ENCODE measurements at regions not wholly inside any gene's neighbourhood (a gene's known extent, or its start where the extent isn't known, plus 50 kb on each side); places are given as distances from the start of the nearest gene placed in this dataset.
A peak's percentile ranks its signal among the peaks of the same experiment; 100 is the strongest.

DNA sequence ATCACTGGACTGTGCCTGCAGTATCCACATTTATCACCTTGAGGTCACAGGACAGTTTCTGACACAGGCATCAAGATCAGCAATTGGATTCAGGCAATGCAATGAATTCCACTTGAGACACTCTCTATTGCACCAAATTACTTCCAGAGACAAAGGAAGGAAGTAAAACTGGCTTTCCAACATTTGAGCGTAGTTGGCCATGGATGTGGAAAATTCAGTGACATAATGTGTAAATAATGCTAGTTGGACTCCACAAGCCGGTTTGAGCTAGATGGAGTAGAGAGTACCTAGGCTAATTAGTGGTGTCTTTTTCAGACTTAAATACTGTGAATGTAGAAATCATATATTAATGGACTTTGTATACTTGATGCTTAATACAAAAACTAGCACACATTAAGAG is 168.3 kb upstream of the SYT1 start:
- Histone ChIP-seq H3K27me3 (replicated peaks) (no peaks in the 10 kb centered on the region), H3K9me3 (replicated peaks) (no peaks in the 10 kb centered on the region), H3K4me3 (no peak overlapping the region), H3K36me3 (no peaks in the 10 kb centered on the region), H3K4me1 (replicated peaks) (peaks cover 9% of the 10 kb centered on the region), H3K27ac (no peak overlapping the region)
- no peak for DNase-seq (ENCODE audit: low read depth in 1 of 2, low spot score in 2 of 2)

DNA sequence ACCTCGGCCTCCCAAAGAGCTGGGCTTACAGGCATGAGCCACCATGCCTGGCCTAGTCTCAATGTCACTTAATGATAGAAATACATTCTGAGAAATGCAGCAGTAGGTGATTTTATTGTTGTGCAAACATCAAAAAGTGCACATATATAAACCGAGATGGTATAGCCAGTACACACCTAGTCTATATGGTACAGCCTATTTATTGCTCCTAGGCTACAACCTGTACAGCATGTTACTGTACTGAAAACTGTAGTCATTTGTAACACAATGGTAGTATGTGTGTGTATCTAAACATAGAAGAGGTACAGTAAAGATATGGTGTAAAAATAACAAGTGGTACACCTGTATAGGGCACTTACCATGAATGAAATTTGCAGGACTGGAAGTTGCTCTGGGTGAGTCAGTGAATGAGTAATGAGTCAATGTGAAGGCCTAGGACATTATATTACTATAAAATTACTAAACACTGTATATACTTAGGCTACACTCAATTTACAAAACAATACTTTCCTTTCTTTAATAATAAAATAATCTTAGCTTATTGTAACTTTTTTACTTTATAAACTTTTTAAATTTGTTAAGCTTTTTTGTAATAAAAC is 166.7 kb upstream of the SYT1 start:
- no peaks in the 10 kb centered on the region for H3K27me3 ChIP-seq (replicated peaks)
- no peaks in the 10 kb centered on the region for H3K36me3 ChIP-seq
- no peak for DNase-seq (ENCODE audit: low read depth in 1 of 2, low spot score in 2 of 2)
- H3K9me3 ChIP-seq (replicated peaks) = no peaks in the 10 kb centered on the region
- no peak overlapping the region for H3K4me3 ChIP-seq
- H3K4me1 ChIP-seq (replicated peaks) = peaks cover 9% of the 10 kb centered on the region
- H3K27ac ChIP-seq = peak overlapping the region; percentile 75; the same call in 1 of the 2 replicates

DNA sequence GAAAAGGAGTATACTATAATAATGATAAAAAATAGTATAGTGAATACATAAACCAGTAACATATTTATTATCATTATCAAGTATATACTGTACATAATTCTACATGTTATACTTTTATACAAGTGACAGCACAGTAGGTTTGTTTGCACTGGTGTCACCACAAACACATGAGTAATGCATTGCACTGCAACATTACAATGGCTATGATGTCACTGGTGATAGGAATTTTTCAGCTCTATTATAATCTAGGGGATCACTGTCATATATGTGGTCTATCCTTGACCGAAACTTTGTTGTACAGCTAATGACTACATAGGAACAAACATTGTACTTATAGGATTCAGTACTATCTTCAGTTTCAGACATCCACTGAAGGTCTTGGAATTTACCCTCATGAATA is 165.8 kb upstream of the SYT1 start:
- Histone ChIP-seq H3K4me3 (no peak overlapping the region), H3K27ac (peak overlapping the region; percentile 75), H3K36me3 (no peaks in the 10 kb centered on the region), H3K27me3 (replicated peaks) (no peaks in the 10 kb centered on the region), H3K4me1 (replicated peaks) (peaks cover 15% of the 10 kb centered on the region), H3K9me3 (replicated peaks) (no peaks in the 10 kb centered on the region)
- DNase-seq (ENCODE audit: low read depth in 1 of 2, low spot score in 2 of 2) = peak; percentile 48 to 69

DNA sequence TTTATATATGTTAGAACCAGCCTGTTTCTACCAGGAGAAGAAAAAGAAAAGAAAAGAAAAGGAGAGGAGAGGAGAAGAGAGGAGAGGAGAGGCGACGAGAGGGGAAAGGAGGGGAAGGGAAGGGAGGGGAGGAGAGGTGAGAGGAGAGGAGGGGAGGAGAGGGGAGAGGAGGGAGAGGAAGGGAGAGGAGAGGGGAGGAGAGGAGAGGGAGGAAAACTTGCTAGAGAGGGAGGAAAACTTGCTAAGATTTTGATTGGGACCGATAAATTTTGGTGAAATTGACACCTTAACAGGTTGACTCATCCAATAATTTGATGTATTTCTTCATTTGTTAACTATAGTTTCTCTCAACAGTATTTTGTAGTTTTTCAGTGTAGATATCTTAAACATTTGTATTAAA is 164.0 kb upstream of the SYT1 start:
- H3K27me3 ChIP-seq (replicated peaks) = no peaks in the 10 kb centered on the region
- no peaks in the 10 kb centered on the region for H3K9me3 ChIP-seq (replicated peaks)
- no peak overlapping the region for H3K4me3 ChIP-seq
- no peaks in the 10 kb centered on the region for H3K36me3 ChIP-seq
- H3K4me1 ChIP-seq (replicated peaks) = peaks cover 25% of the 10 kb centered on the region
- H3K27ac ChIP-seq = no peak overlapping the region
- no peak for DNase-seq (ENCODE audit: low read depth in 1 of 2, low spot score in 2 of 2)

DNA sequence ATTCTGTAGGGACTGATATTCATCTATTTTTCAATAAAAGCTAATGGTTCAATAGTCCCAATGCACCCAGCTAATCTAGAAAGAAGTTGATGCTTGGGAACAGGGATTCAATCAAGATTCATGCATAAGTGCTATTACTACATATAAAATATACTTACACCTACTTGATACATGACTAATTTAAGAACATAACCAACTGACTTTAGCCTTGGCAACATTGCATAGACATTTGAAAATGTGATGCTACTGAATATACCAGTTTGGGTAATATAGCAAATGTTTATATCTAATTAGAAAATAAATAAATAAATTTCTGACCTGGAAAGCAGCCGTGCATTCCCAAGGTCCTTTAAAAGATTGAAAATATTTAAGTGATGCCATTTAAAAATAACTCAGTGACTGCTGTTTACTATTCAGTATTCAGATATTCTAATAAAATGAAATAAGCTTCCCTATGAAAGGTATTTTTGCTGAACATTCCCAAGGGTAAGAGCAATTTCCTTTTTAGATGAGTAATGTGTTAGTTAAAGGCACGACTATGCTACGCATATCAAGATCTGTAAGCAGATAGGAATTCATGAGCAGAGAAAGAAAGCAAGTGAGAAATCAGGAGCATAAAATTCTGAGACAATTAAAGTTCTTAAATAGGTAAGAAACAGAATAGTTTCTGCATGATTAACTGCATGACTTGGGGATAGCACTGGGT is 160.6 kb upstream of the SYT1 start:
- no peaks in the 10 kb centered on the region for H3K9me3 ChIP-seq (replicated peaks)
- no peaks in the 10 kb centered on the region for H3K27me3 ChIP-seq (replicated peaks)
- peak in 1 of 2 experiments; percentile 87 for DNase-seq (ENCODE audit: low read depth in 1 of 2, low spot score in 2 of 2)
- H3K4me3 ChIP-seq = no peak overlapping the region
- H3K4me1 ChIP-seq (replicated peaks) = peaks cover 19% of the 10 kb centered on the region
- peak overlapping the region; percentile 86 for H3K27ac ChIP-seq
- H3K36me3 ChIP-seq = no peaks in the 10 kb centered on the region

DNA sequence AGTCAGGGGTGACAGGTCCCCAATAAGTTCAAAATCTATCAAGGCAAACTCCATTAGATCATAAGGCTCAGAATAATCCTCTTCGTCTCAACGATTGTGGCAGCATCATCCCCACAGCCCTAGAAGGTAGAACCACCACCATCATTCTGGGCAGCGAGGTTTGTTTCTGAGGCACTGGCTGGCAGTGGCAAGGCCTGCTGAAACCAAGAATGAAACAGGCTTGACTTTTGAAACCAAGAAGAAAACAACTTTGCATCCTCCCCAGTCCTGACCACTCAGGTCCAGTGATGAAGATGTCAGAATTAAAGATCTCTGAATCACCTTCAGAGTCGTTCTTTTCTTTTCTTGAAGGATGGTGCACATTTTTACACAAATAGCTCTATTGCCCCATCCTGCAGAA is 152.6 kb upstream of the SYT1 start:
- H3K9me3 ChIP-seq (replicated peaks) = no peaks in the 10 kb centered on the region
- no peak for DNase-seq (ENCODE audit: low read depth in 1 of 2, low spot score in 2 of 2)
- H3K27me3 ChIP-seq (replicated peaks) = no peaks in the 10 kb centered on the region
- H3K36me3 ChIP-seq = no peaks in the 10 kb centered on the region
- H3K27ac ChIP-seq = no peak overlapping the region
- no peak overlapping the region for H3K4me3 ChIP-seq
- H3K4me1 ChIP-seq (replicated peaks) = no peaks in the 10 kb centered on the region

DNA sequence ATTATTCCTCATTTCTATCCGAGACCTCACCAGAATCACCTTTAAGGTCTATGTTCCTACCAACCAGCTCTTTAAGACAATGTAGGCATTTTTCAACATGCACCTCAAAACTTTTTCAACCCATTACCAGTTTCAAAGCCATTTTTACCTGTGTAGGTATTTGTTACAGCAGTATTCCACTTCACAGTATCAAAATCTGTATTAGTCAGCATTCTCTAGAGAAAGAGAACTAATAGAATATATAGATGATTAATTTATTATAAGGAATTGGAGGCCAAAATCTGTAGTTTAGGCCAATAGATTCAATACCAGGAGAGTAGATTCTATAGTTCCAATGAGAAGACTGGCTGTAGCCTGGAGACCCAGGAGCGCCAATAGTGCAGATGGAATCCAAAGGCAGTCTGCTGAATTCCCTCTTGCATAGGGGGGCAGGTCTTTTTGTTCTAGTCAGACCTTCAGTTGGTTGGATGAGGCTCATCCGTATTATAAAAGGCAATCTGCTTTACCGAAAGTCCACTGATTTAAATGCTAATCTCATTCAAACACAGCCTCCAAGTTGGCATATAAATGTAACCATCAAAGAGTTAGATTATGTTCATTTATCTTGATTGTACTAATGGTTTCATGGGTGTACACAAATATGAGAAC is 151.6 kb upstream of the SYT1 start:
- no peaks in the 10 kb centered on the region for H3K36me3 ChIP-seq

DNA sequence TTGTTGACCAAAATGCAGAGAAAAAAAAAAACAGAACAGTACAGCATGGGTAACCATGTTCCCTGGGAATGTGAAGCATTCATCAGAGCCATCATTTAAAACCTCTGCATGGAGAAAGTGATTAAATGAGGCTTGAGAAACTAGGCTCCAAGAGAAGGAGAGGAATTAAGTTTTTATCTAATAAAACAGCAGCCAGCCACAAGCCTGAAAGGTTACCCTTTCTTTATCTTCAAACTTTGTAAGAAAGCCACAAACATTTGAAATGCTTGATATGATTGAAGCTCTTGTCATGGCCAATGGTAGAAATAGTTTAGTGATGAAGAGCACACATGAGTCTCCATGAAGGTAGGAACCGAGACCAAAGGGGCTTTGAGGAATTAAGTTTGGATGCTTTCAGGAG is 144.9 kb upstream of the SYT1 start:
- Histone ChIP-seq H3K4me1 (replicated peaks) (no peaks in the 10 kb centered on the region; the same call in 1 of the 2 replicates), H3K36me3 (no peaks in the 10 kb centered on the region), H3K4me3 (no peak overlapping the region), H3K27me3 (replicated peaks) (no peaks in the 10 kb centered on the region), H3K9me3 (replicated peaks) (no peaks in the 10 kb centered on the region), H3K27ac (no peak overlapping the region)
- no peak for DNase-seq (ENCODE audit: low read depth in 1 of 2, low spot score in 2 of 2)

More for the DNA sequence above, 151.6 kb upstream of the SYT1 start:
- no peak overlapping the region for H3K27ac ChIP-seq
- no peaks in the 10 kb centered on the region for H3K9me3 ChIP-seq (replicated peaks)
- DNase-seq (ENCODE audit: low read depth in 1 of 2, low spot score in 2 of 2) = no peak
- no peaks in the 10 kb centered on the region for H3K4me1 ChIP-seq (replicated peaks)
- H3K4me3 ChIP-seq = no peak overlapping the region
- no peaks in the 10 kb centered on the region for H3K27me3 ChIP-seq (replicated peaks)

DNA sequence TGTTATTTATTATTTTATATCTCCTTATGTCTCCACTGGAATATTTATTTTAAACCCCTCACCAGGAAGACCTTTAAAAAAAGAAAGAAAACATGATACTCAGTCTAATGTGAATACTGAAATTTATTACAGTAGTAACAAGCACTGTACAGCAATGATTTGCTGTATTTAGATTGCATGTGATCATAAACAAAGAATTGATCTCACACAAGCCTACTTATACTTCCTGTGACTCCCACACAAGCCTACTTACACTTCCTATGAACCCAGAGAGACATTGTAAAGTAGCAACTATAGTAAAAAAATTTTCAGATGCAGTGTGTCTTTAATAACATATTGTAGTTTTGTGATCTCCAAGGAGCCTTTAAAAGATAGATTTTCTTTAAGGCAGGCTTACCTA is 142.7 kb upstream of the SYT1 start:
- Histone ChIP-seq H3K9me3 (replicated peaks) (no peaks in the 10 kb centered on the region), H3K27ac (no peak overlapping the region), H3K27me3 (replicated peaks) (no peaks in the 10 kb centered on the region), H3K4me3 (no peak overlapping the region), H3K4me1 (replicated peaks) (no peaks in the 10 kb centered on the region; the same call in 1 of the 2 replicates), H3K36me3 (no peaks in the 10 kb centered on the region)
- DNase-seq (ENCODE audit: low read depth in 1 of 2, low spot score in 2 of 2) = no peak

DNA sequence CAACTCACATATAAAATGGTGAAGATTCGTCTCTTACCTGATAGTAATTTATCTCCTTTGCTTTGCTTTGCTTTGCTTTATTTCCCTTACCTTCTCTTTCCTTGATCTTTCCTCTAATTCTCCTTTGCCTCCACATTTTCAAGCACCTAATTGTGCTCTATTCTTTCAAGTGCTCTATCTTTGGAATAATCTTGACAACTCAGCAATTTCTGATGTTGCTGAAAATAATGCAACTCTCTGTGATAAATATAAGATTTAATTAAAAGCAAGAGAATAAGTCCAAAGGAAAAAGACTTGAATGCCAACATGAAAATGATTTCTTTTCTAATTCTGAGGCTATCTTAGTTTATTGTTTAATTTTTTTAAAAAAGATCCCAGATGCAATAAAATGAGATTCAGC is 139.5 kb upstream of the SYT1 start:
- H3K36me3 ChIP-seq = no peaks in the 10 kb centered on the region
- H3K4me1 ChIP-seq (replicated peaks) = no peaks in the 10 kb centered on the region; the same call in 1 of the 2 replicates
- no peaks in the 10 kb centered on the region for H3K9me3 ChIP-seq (replicated peaks)
- DNase-seq (ENCODE audit: low read depth in 1 of 2, low spot score in 2 of 2) = no peak
- no peaks in the 10 kb centered on the region for H3K27me3 ChIP-seq (replicated peaks)
- 0 out of 2 replicates have a peak overlapping the region, but pooled peaks have one; percentile 20 for H3K27ac ChIP-seq
- H3K4me3 ChIP-seq = no peak overlapping the region

DNA sequence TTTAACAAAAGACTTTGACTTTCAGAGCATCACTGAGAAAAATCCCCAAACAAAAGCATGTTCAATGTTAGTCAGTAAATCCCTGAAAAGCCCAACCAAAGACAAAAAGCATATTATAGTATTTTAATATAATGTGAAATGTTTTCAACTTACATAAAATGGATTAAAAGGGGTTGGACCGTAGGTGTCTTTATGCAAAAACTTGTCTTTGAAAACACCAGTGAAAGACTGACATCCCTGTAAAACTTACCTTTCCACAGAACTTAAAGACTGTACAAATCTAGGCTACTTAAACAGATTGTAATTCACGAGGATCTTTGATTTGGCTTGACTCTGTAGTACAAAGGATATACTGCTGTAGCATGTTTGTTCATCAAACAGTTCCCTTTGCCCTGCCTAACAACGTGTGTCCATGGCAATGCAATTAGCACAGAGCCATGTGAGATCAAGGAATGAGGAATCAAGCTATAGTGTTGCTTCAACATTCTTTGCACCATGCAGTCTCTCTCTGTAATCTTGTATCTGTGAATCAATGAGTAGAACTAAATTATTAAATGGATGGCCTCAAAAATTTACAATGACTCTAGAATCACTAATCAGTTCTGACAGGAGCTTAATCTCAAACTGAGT is 138.5 kb upstream of the SYT1 start:
- H3K27me3 ChIP-seq (replicated peaks) = no peaks in the 10 kb centered on the region
- H3K9me3 ChIP-seq (replicated peaks) = no peaks in the 10 kb centered on the region
- DNase-seq (ENCODE audit: low read depth in 1 of 2, low spot score in 2 of 2) = no peak
- no peak overlapping the region for H3K27ac ChIP-seq
- H3K36me3 ChIP-seq = no peaks in the 10 kb centered on the region
- H3K4me3 ChIP-seq = no peak overlapping the region
- no peaks in the 10 kb centered on the region; the same call in 1 of the 2 replicates for H3K4me1 ChIP-seq (replicated peaks)

DNA sequence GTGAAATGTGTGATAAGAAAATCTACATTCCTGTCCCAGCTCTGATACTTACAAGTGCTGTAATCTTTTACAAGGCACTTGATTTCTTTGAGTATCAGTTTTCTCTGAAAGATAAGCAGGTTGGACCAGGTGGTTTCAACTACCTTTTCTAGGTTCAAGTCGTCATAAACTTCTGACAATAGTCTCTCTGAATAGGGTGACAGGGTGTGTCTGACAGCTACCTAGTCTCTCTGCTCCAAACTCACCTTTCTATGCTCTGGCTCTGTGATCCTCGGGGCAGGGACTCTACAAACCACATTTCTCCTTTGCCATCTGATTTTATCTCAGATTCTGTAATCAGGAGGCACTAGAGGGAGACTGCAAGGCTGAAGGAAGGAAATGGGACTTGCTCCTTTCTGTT is 137.7 kb upstream of the SYT1 start:
- Histone ChIP-seq H3K4me3 (no peak overlapping the region), H3K4me1 (replicated peaks) (no peaks in the 10 kb centered on the region; the same call in 1 of the 2 replicates), H3K9me3 (replicated peaks) (no peaks in the 10 kb centered on the region), H3K36me3 (no peaks in the 10 kb centered on the region), H3K27ac (no peak overlapping the region), H3K27me3 (replicated peaks) (no peaks in the 10 kb centered on the region)
- no peak for DNase-seq (ENCODE audit: low read depth in 1 of 2, low spot score in 2 of 2)

DNA sequence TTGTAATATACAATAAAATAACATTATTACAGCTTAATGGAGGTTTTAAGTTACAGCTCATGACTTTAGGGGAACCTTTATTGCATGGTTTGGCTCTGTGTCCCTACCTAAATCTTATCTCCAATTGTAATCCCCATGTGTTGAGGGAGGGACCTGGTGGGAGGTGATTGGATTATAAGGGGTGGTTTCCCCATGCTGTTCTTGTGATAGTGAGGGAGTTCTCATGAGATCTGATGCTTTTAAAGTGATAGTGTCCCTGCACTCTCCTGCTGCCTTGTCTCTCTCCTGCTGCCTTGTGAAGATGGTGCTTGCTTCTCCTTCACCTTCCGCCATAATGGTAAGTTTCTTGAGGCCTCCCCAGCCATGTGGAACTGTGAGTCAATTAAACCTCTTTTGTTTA is 132.1 kb upstream of the SYT1 start:
- Histone ChIP-seq H3K9me3 (replicated peaks) (no peaks in the 10 kb centered on the region), H3K27me3 (replicated peaks) (no peaks in the 10 kb centered on the region), H3K36me3 (no peaks in the 10 kb centered on the region), H3K27ac (no peak overlapping the region), H3K4me3 (no peak overlapping the region), H3K4me1 (replicated peaks) (no peaks in the 10 kb centered on the region)
- no peak for DNase-seq (ENCODE audit: low read depth in 1 of 2, low spot score in 2 of 2)

DNA sequence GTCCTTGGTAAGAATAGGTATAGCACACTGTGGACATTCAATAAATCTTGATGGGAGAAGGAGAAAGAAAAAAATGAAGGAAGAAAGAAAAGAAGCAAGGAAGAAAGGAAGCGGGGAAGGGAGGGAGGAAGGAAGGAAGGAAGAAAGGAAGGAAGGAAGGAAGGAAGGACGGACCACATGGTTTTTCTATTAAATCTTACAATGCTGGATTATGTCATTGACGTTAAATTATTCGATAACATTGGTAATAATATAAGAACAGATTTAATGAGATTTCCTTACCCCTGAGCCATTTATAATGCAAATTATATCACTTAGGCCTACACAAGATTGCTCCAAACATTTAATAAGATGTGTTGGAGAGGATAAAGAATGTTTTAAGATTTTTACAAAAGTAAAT is 124.9 kb upstream of the SYT1 start:
- no peak for DNase-seq (ENCODE audit: low read depth in 1 of 2, low spot score in 2 of 2)
- no peaks in the 10 kb centered on the region for H3K9me3 ChIP-seq (replicated peaks)
- H3K27me3 ChIP-seq (replicated peaks) = no peaks in the 10 kb centered on the region
- no peak overlapping the region for H3K27ac ChIP-seq
- H3K4me1 ChIP-seq (replicated peaks) = no peaks in the 10 kb centered on the region
- H3K36me3 ChIP-seq = no peaks in the 10 kb centered on the region
- no peak overlapping the region for H3K4me3 ChIP-seq

Data from SJSA1 (cell line).